ENCODE measurements at regions not wholly inside any gene's neighbourhood (a gene's known extent, or its start where the extent isn't known, plus 50 kb on each side); places are given as distances from the start of the nearest gene placed in this dataset.

DNA sequence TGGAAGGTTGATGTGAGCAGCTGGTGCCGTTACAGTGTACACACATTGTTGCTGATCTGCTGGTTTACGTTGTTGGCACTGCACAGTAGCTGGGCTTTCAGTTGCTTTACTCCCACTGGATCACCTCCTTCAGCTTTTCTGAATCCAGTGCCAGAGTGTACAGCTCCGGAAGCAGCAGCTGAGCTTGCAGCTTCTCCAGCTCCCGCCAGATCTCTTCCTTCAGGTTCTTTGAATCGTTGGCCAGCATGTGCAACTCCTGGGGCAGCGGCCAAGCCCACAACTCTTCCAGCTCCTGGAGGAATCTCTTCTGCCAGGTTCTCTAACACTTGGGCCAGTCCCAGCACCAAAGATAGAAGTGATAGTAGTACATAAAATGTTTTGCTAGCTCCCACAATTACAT is 149.7 kb upstream of the RRP15 start:
- DNase-seq (ENCODE audit: low read depth in 2 of 2): no peak

DNA sequence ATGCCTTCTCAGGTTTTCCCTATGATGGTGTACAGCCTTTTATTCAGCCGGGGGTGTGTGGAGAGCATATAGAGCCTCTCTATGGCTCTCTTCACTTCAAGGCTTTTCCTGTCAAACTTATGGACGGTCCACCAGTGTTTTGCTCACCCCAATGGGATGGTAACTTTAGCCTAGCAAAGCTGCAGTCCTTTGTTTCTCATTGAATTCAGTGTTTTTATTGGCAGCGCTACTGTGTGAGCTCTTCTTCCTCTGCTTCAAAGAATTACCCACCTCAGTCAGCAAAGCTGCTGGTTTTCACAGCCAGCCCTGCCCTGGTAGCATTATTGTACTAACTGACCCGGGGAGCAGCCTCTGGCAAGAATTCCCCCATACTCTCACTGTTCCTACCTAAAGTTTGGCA is 145.3 kb upstream of the RRP15 start:
- peak in 1 of 2 donors; percentile 62 for DNase-seq (ENCODE audit: low read depth in 2 of 2)

DNA sequence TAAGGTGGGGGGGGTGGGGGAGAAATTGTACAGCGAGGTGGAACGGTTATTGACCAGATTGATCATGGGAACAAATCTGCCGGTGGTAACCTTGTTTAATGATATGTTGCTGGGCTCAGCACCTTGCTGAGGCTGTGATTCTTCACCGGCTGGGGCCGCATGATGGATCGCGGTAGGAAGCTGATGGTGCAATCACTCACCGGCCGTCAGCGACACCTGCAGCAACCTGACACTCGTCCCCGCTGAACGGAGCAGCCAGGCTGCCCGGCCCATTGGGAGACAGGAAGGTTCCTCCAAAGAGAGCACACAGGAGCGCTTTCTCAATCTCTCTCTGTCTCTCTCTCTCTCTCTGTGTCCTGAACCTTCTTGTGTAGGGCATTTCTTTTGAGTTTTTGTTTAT is 128.5 kb upstream of the RRP15 start:
- no peak for DNase-seq (ENCODE audit: low read depth in 2 of 2)

DNA sequence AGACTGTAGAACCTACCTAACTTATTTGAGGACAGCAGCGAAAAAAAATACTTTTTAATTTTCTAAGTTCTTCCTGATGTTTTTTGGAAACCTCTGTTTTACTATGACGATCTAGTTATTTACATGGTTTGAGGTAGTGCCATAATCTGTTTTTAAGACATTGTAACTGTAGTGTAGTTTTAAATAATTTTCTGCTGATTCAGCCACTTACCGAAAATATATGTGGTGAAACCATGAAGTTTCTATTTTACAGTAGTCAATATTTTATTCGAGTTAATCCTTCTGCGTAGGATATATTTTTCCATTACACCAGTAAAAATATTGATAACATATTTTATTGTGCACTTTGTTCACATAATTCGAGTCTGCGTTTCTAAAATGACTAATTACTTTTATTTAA is 121.7 kb upstream of the RRP15 start:
- no peak for DNase-seq (ENCODE audit: low read depth in 2 of 2)

DNA sequence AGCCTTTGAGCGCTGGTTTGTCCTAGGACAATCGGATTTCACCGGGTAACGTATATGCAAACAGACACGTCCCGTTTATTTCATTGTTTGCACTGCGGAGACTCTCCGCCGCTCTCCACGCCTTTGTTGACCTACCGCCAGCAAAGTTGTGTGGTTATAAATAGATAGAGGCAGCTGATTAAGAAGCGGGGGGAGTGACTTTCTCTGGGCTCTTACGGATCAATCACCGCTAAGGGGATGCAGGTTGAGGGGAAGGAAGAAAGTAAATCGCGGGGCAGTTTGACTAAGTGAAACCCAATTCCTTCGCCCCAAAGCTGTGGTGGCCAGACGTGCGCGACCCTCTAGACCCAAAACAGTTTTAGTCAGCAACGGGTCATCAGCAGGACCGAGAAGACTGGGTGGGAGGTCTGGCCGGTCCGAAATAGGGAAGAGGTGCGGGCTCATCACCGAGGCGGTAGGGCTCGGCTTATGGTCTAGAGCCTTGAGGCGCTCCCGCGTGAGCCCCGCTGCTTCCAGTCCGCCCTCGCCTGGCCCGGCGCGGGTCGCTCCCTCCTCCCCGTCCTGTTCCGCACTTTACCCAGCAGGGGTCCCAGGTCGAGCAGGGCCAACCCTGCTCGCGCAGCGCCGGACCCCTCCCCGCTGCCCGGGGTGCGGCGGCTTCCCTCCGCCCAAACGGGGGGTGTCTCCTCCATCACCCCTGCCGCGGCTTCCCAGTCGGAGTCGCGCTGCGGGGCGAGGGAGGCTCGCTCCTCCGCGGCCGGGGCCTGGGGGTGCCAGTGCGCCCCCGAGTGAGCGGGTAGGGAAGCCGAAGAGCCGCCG is 120.8 kb upstream of the RRP15 start:
- peak; percentile 32 to 36 for DNase-seq (ENCODE audit: low read depth in 2 of 2)

DNA sequence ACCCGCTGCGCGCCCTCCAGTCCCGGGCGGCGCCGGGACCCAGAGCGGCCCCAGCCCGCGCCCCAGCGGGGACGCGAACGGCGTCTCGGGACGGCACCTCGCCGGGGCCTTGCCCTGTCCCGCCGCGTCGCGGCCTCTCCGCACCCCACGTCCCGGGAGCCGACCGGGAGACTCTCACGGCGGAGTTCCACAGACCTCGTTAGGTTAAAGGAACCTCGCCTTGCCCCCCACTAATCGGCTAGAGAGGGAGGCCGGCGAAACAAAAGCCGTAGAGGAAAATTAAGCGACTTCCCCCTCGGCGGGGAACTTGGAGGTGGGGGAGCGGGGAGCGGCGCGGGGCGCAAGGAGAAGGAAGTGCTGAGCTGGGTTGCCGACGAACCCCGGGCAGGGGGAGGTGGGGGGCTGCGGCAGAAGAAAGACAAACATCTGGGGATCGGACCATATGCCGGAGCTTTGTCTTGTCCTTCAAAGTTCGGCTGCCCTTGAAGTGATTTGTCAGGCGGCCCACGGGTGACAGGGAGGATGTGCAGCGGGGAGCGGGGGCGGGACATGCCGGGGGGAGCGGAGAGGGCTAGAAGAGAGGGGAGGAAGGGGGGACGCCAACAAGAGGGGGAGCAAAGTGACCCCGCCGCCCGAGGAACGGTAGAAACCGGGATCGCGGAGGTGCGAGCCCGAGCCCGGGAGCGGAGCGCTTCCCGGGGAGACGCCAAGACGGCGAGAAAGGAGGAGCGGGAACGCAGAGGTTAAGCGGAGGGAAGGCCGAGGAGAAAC is 120.0 kb upstream of the RRP15 start:
- DNase-seq (ENCODE audit: low read depth in 2 of 2): peak; percentile 3 to 11

DNA sequence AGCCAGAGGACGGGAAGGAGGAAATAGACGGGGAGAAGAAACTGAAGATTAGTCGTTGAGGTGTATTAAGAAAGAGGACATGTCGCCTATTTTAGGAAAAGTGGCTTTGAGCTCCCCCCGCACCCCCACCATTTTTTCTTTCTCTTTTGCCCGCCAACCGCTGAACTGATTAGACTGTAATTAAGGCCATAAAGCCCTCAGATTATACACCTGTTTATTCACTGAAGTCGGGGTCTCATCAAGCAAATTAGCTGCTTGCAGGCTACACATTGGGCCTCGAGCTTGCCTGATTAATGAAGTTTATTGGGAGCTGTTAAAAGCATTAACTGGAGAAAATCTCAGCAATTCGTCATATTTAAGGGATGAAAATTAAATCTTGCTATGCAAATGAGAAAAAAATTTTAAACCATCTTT is 119.4 kb upstream of the RRP15 start:
- DNase-seq (ENCODE audit: low read depth in 2 of 2): peak in 1 of 2 donors; percentile 2

DNA sequence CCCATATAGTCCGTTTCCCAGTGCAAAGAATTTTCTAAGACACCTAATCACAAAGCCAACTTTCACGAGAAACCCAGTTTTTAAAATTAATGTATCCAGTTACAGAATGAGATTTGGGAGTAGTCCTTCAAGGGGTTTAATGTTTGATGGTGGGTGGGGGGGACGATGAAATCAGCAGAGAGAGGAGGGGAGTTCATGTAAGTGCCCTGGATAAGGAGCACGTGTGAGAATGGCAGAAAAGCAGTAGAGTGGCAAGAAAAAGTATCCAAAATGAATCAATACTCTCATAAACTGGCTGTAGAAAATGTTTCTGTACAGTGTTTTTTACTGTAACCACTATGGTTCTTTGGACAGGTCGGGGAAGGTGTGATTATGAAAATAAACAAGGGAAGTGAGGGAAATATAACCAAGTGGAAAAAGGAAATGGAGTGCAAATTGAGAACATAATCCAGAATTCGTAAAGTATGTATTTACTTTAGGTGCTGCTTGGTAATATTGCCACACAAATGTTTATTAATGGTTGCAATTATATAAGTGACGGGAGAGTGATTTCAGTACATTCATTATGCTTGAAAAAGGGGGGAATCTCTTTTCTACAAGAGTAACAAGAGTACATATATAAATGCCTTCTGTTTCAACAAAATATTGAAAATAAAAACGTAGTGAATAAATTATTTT is 118.7 kb upstream of the RRP15 start:
- DNase-seq (ENCODE audit: low read depth in 2 of 2): peak in 1 of 2 donors; percentile 41

DNA sequence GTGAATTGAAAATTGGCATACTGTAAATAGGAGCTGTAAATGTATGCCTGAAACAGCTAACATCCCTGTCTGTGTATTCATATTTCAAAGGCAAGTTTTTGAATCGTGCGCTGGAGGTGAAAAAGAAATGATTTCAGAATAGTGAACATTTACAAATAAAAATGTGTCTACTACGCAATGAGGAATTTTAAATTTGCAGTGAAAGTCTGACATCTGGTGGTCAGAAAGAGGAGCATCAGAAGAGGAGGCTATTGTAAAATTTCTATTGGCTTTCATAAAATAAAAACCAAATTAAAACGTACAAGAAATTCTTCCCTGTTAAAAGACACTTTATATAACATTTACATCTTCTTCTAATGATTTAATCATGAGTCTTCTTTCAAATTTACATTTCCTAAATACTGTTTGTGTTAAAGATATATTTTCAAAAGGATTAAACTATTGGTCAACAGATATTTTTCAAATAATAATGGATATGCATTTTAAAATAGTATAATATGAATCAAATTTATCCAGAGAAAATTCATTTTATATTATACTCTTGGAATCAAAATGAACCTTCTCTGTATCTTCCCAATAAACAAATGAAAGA is 113.7 kb upstream of the RRP15 start:
- DNase-seq (ENCODE audit: low read depth in 2 of 2): peak; percentile 44 to 61

DNA sequence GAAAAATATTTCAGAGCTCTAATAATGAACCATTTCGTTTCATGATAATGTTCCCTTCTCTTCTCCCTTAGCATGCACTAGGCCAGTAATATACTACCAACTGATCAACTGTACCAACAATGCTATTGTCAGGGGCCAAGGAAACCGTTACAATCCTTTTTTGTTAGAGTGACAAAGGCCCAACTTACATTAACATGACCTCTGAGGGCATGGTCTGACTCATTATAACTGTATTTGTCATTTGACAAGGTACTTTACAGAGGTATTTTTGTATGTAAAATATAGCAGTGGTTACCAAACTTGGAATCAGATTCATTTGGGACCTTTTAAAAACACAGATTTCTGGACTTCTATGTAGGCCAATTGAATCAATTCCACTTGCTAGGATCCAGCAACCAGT is 102.6 kb upstream of the RRP15 start:
- DNase-seq (ENCODE audit: low read depth in 2 of 2): no peak

DNA sequence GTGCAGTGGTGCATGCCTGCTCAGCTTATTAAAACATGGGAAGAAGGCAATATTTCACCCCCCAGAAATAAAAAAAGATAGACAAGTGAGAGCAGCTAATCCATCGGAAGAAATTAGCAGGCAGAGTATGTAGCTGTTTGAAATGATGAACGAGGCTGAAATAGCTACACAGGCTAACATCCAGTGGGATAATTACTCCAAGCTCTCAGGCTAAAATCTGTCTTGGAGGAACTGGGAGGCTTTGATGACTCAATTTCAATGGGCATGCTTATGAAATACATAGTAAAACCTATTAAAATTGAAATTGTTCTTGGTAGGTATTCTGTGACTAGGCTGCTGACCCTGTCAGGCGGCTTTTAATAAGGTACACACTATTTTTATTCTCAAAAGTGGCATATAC is 84.1 kb upstream of the RRP15 start:
- DNase-seq (ENCODE audit: low read depth in 2 of 2): no peak

DNA sequence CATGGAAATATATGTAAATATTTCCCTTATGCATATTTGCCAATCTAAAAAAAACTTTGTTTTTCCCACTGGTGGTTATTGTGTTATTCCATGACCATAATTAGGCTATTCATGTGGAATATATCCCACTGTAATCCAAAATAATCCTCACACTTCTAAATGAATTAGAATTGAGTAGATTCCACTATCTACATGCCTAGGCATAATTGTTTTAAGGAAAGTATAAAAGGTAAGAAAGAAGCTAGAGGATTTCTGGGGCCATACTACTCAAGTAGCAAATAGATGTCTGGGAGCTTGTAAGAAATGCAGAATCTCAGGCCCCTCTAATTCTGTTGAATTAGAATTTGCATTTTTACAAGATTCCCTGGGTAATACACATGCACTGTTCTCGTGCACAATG is 83.5 kb upstream of the RRP15 start:
- no peak for DNase-seq (ENCODE audit: low read depth in 2 of 2)

DNA sequence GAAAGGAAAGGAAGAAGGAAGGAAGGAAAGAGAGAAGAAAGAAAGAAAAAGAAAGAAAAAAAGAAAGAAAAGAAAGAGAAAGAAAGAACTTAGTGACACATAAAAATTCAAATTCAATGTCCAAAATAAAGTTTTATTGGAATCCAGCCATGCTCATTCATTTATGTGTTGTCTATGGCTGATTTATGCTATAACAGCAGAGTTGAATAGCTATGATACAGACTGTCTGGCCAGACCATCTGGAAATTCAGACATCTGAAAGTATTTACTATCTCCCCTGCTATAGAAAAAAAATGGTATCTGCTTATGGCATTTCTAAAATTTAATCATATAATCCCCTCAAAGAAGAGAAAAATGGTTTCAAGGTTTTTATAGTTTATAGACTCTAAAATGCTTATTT is 79.4 kb upstream of the RRP15 start:
- DNase-seq (ENCODE audit: low read depth in 2 of 2): no peak

DNA sequence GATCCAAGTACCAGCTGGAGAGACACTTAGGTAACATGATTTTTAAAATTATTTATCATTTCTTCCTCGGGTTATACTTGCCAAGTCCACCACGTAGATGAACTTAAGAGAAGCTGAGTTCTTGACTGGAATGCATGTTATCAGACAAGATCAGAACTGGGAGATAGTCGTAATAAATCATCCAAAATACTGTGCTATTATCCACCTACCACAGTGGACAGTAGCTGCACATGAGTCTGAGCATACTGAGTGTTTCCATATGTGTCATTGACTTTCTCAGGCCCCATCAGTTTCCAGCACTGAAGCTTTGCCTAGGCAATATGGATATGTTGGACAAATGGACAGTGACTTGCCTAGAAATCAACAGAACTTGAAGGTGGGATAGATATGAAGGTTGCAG is 77.9 kb upstream of the RRP15 start:
- DNase-seq (ENCODE audit: low read depth in 2 of 2): no peak

DNA sequence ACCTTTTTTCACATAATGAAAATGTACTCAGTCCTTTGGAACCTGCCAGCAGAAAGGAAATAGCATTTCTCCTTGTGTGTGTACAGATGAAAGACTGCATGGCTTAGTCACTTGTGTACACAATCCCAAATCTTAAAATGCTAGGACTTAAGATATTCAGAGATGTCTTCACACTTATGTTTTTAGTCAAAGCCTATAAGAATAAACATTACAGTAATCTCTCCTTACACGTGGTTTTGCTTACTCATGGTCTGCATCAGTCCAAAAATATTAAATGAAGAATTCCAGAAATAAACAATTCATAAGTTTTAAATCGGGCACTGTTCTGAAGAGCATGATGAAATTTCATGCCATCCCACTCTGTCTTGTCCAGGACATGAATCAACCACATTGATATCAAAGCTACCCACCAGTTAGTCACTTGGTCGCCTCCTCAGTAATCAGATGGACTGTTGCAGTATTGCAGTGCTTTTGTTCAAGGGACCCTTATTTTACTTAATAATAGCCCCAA is 75.7 kb upstream of the RRP15 start:
- no peak for DNase-seq (ENCODE audit: low read depth in 2 of 2)

DNA sequence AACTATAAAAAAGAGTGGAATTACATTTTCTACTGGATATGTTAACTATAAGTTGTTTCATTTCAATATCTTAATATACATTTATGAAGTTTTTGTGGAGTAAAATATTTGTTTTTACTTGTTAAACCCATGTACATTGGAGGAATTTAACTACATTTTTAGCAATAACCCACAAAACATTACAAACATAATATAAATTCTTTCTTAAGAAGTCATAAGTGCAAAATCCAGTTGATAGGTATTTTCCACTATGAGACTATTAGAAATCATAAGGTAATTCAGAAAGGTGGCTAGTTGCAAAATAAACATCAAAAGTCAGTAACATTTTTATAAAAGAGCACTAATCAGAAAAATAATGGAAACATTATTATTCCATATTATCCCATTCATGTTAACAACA is 73.9 kb upstream of the RRP15 start:
- no peak for DNase-seq (ENCODE audit: low read depth in 2 of 2)

DNA sequence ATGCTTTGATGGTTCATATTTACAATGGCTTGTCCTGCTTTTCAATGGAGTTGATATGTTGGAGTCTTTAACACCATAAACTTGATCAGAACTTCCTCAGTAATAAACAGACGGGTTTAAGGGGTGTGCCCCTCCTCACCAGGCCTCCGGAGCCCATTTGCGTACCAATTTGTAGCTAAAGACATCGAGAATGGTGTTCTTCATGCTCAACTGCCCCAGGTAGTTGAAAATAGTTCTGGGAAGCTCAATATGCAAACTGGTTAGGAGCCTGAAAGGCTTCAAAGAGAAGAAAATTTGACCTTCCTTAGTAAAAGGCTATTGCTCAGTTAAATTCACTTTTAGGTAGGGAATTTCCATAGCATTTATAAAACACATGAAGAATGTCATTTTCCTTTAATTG is 68.1 kb upstream of the RRP15 start:
- no peak for DNase-seq (ENCODE audit: low read depth in 2 of 2)

DNA sequence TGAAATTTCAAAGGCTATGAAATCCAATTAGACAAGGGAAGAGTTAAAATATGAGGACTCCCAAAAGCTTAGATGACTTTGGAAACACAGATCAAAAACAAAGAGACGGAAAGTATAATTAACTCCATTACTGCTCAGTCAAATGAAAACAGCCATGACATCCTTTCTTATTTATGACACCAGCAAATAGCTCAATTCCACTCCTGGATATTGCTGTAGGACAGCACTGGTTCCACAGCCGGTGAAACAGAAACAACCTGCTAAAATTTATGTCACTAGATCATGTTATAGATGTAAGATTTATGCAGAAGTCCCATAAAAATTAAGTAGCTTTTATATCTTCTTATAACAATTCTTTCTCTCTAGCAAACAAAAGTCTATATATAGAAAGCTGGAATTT is 65.6 kb upstream of the RRP15 start:
- DNase-seq (ENCODE audit: low read depth in 2 of 2): no peak

DNA sequence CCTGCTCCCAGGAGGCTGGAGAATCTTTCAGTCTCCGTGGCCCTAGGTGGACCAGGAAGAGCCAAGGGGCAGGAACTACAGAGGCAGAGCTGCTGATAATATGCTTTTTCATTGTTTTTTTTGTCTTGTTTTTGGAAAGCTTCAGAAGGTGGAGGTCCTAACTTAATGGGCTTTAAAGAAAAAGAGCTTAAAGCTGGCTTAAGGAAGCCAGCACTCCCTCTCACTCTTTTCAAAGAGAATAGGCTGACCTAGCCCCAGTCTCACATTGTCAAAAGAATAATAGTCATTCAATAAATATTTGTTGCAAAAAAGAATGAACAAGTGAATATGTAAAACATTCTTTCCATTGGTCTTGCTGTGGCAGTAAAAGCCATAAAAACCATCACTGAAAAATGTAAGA is 61.0 kb upstream of the RRP15 start:
- no peak for DNase-seq (ENCODE audit: low read depth in 2 of 2)

DNA sequence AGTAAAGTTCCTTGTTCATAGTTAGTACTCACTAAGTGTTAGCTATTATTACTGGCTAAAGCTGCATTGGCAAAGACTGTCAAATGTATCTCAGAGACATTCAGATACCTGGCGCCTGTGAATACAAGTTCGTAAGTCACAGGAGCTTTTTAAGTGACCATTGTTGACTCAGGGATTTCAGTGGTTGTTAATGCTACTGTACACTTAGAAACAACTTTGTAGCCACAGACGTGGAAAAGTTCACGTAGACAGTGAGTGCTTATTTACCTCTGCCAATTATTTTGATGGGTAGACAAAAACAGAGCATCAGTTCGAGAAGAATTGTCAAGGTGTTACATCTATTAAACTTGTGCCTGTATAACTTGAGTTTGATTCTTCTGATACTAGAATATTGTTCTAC is 59.1 kb upstream of the RRP15 start:
- DNase-seq (ENCODE audit: low read depth in 2 of 2): no peak

All from lung microvascular endothelial cell (primary cell).